ENCODE measurements at regions not wholly inside any gene's neighbourhood (a gene's known extent, or its start where the extent isn't known, plus 50 kb on each side); places are given as distances from the start of the nearest gene placed in this dataset.

- no peak for TF ChIP-seq EP300 (IDR thresholded peaks at IDR 0.05; ENCODE audit: borderline replicate concordance in 1 of 2, control insufficient read depth in 1 of 2, low read depth in 2 of 2, low read length in 2 of 2)
- no peak for TF ChIP-seq ZSCAN29 (IDR thresholded peaks at IDR 0.05)
- no peak for TF ChIP-seq BCL3 (IDR thresholded peaks at IDR 0.05; ENCODE audit: borderline replicate concordance, insufficient read depth, low read depth, low read length, poor library complexity, severe bottlenecking)
- TF ChIP-seq HDAC6 (IDR thresholded peaks at IDR 0.05; ENCODE audit: unreplicated experiment) = no peak
- TF ChIP-seq ZNF217 (IDR thresholded peaks at IDR 0.05) = no peak
- no peak for TF ChIP-seq RFX5 (IDR thresholded peaks at IDR 0.05; ENCODE audit: low read depth, low read length)
- TF ChIP-seq NFYA (IDR thresholded peaks at IDR 0.05; ENCODE audit: borderline replicate concordance, low read depth, low read length) = no peak
- TF ChIP-seq YY1 (IDR thresholded peaks at IDR 0.05; ENCODE audit: low read depth, low read length) = no peak
- TF ChIP-seq POLR2A (IDR thresholded peaks at IDR 0.05; ENCODE audit: low read depth, low read length) = no peak
Measured at GRCh38 chr16:73710526-73710925, 586.1 kb upstream of the PSMD7 start (continued).

GRCh38 chr16:73707863-73708262, 588.8 kb upstream of the PSMD7 start:
- Histone ChIP-seq H3K4me2 (ENCODE audit: control insufficient read depth, insufficient read depth) (no peak overlapping the region), H3K4me1 (ENCODE audit: control insufficient read depth, insufficient read depth, low read length) (no peaks in the 10 kb centered on the region; the same call in 1 of the 2 replicates), H3K27me3 (replicated peaks in 1 of 2; ENCODE audit: control insufficient read depth in 2 of 2, insufficient read depth in 2 of 2, low read length in 1 of 2) (no peaks in the 10 kb centered on the region), H3K9ac (ENCODE audit: control insufficient read depth, insufficient read depth, low read length) (no peak overlapping the region), H4K20me1 (ENCODE audit: control insufficient read depth, insufficient read depth) (no peaks in the 10 kb centered on the region), H3K79me2 (ENCODE audit: control insufficient read depth, insufficient read depth, low read length) (no peaks in the 10 kb centered on the region), H3K27ac (ENCODE audit: control insufficient read depth, insufficient read depth) (no peak overlapping the region), H3K4me3 (no peak overlapping the region), H3K9me3 (replicated peaks; ENCODE audit: control insufficient read depth, insufficient read depth, low read length) (no peaks in the 10 kb centered on the region), H3K36me3 (ENCODE audit: control insufficient read depth in 2 of 2, insufficient read depth in 2 of 2, low read length in 1 of 2) (no peaks in the 10 kb centered on the region), H2AFZ (ENCODE audit: control insufficient read depth, low read depth, low read length) (no peak overlapping the region)
- ChIA-PET RAD21 (ENCODE audit: unreplicated experiment) (no interaction called here), CTCF (no interaction called here), SMC1A (ENCODE audit: uncharacterized antibody, unreplicated experiment) (no interaction called here), POLR2A (no interaction called here)
- in situ Hi-C loops (cut with MboI) (no loop called here), intact Hi-C loops (cut with micrococcal nuclease; ENCODE audit: unreplicated experiment) (no loop called here)
- 58% methylated on average over 3 of the region's 3 CpGs for WGBS (ENCODE audit: insufficient coverage, insufficient replicate concordance, low lambda C conversion rate, missing lambda C conversion rate)
- FAIRE-seq (no peak), ATAC-seq (no peak), DNase-seq (ENCODE audit: low read depth, low spot score) (no peak)
- no TSS peak for BruUV-seq (replicated peaks)
- TF ChIP-seq NR2C2 (IDR thresholded peaks at IDR 0.05; ENCODE audit: borderline replicate concordance, control insufficient read depth, insufficient read length, low read depth) = no peak
- no peak for TF ChIP-seq ZSCAN29 (IDR thresholded peaks at IDR 0.05)
- TF ChIP-seq BACH1 (IDR thresholded peaks at IDR 0.05; ENCODE audit: borderline replicate concordance) = no peak
- TF ChIP-seq HSF1 (IDR thresholded peaks at IDR 0.05; ENCODE audit: low read depth, low read length) = no peak
- TF ChIP-seq POLR2AphosphoS2 (IDR thresholded peaks at IDR 0.05; ENCODE audit: low read depth, low read length) = no peak
- TF ChIP-seq TAF1 (IDR thresholded peaks at IDR 0.05; ENCODE audit: borderline replicate concordance, low read depth, low read length) = no peak
- no peak for TF ChIP-seq RB1 (IDR thresholded peaks at IDR 0.05; ENCODE audit: borderline replicate concordance)
- TF ChIP-seq ZNF384 (IDR thresholded peaks at IDR 0.05; ENCODE audit: borderline replicate concordance, low read depth, low read length) = no peak
- no peak for TF ChIP-seq CBFB (IDR thresholded peaks at IDR 0.05; ENCODE audit: low read depth)
- no peak for TF ChIP-seq RBBP5 (conservative IDR thresholded peaks at IDR 0.05)
- no peak for TF ChIP-seq NKRF (conservative IDR thresholded peaks at IDR 0.05)
- no peak for TF ChIP-seq ATF2 (IDR thresholded peaks at IDR 0.05; ENCODE audit: low read length)
